GM10248 (cell line): ENCODE measurements at regions not wholly inside any gene's neighbourhood (a gene's known extent, or its start where the extent isn't known, plus 50 kb on each side); places are given as distances from the start of the nearest gene placed in this dataset.

Source experiments
- CTCF ChIA-PET: fragments of 300-600 bp; sonication (Branson Sonifier 250); formaldehyde crosslinking; extraction: SDS; loops from one replicate; lab custom pipeline; 2021; ENCODE audit warnings: antibody characterized with exemption; lab: Yijun Ruan, JAX
- POLR2A ChIA-PET: fragments of 350-650 bp; sonication (Branson Sonifier 250); formaldehyde crosslinking; extraction: SDS; loops from one replicate; lab custom pipeline; 2020; ENCODE audit warnings: antibody characterized with exemption; lab: Yijun Ruan, JAX
- DNase-seq: peaks from one replicate; pipeline ENCODE4 v3.0.0; 2012; ENCODE audit errors: extremely low spot score
- CTCF ChIP-seq: IDR thresholded peaks from 2 replicates; pipeline ENCODE4 v1.5.1; 2012; ENCODE audit warnings: mild to moderate bottlenecking, low read depth; ENCODE audit errors: extremely low read depth, missing control alignments, control extremely low read depth

GRCh38 chr9:17024129-17024528 lies 110.7 kb upstream of the CNTLN start:
- no peak for TF ChIP-seq CTCF
- POLR2A ChIA-PET, result no interaction called here
- CTCF ChIA-PET, result no interaction called here
- no peak for DNase-seq

- no peak for TF ChIP-seq CTCF
- CTCF ChIA-PET, result no interaction called here
- POLR2A ChIA-PET, result no interaction called here
- no peak for DNase-seq
These were observed 113.4 kb upstream of the CNTLN start for GRCh38 chr9:17021387-17021970.

GRCh38 chr9:17019398-17019797 lies 115.4 kb upstream of the CNTLN start:
- CTCF ChIA-PET, result no interaction called here
- DNase-seq, result no peak
- POLR2A ChIA-PET, result interaction anchor here (0.6 kb wide), 1 partner anchor 9 kb away, joined by 4 read pairs; no protein-coding TSS in a partner anchor
- TF ChIP-seq CTCF, result no peak

- ChIA-PET CTCF (no interaction called here), POLR2A (no interaction called here)
- no peak for DNase-seq
- TF ChIP-seq CTCF, result no peak
These were observed 116.2 kb upstream of the CNTLN start for GRCh38 chr9:17018540-17019196.

- POLR2A ChIA-PET, result no interaction called here
- TF ChIP-seq CTCF, result no peak
These were observed 116.8 kb upstream of the CNTLN start for GRCh38 chr9:17017931-17018491.

GRCh38 chr9:17013891-17014290 lies 120.9 kb upstream of the CNTLN start:
- TF ChIP-seq CTCF, result no peak
- POLR2A ChIA-PET, result no interaction called here
- CTCF ChIA-PET, result no interaction called here
- no peak for DNase-seq

More at GRCh38 chr9:17017931-17018491, 116.8 kb upstream of the CNTLN start:
- CTCF ChIA-PET, result no interaction called here
- DNase-seq, result no peak
